HEK293 (cell line): ENCODE measurements at regions not wholly inside any gene's neighbourhood (a gene's known extent, or its start where the extent isn't known, plus 50 kb on each side); places are given as distances from the start of the nearest gene placed in this dataset.

Source experiments
- CTCF ChIA-PET: fragments of 350-600 bp; formaldehyde crosslinking; extraction: SDS; loops from one replicate; lab custom pipeline; 2021; ENCODE audit warnings: antibody characterized with exemption; lab: Yijun Ruan, JAX
- POLR2A ChIA-PET: fragments of 300-600 bp; formaldehyde crosslinking; extraction: SDS; loops from one replicate; lab custom pipeline; 2020; ENCODE audit warnings: antibody characterized with exemption, inconsistent platforms; lab: Yijun Ruan, JAX
- H3K27ac ChIP-seq: fragments of 200-500 bp; sonication (Bioruptor generic); 2 replicates; pipeline ENCODE4 v1.5.1; 2014; ENCODE audit warnings: low read depth, low read length, control low read depth, inconsistent platforms; ENCODE audit errors: extremely low read depth
- H3K36me3 ChIP-seq, 2 experiments: fragments of 200-500 bp in 1 of 2; sonication (Bioruptor generic) in 1 of 2; 1 replicate in 1 of 2; 2 replicates in 1 of 2; pipeline ENCODE4 v1.5.1; 2014 to 2017; ENCODE audit warnings: inconsistent platforms in 2 of 2, low read length in 2 of 2; ENCODE audit not compliant: control insufficient read depth in 2 of 2, insufficient read depth in 1 of 2
- H3K4me1 ChIP-seq: fragments of 200-500 bp; sonication (Bioruptor generic); 2 replicates; pipeline ENCODE4 v1.5.1; 2014; ENCODE audit warnings: mild to moderate bottlenecking, low read length, inconsistent platforms; ENCODE audit not compliant: control insufficient read depth, insufficient read depth
- H3K4me3 ChIP-seq: 2 replicates; pipeline ENCODE4 v1.5.1; 2011; ENCODE audit warnings: low read depth, mild to moderate bottlenecking, control low read depth, low read length, moderate library complexity
- H3K9me3 ChIP-seq: fragments of 200-500 bp; sonication (Bioruptor generic); 2 replicates; pipeline ENCODE4 v1.5.1; 2014; ENCODE audit warnings: low read depth, low read length, inconsistent platforms; ENCODE audit not compliant: control insufficient read depth, insufficient read depth
- BCL11A ChIP-seq: fragments of 450-650 bp; formaldehyde crosslinking; IDR thresholded peaks from 2 replicates; pipeline ENCODE4 v1.5.1; 2016; ENCODE audit warnings: low read depth, missing biosample characterization, missing genetic modification characterization
- GFI1B ChIP-seq: fragments of 450-650 bp; formaldehyde crosslinking; IDR thresholded peaks from 2 replicates; pipeline ENCODE4 v1.5.1; 2016; ENCODE audit warnings: missing biosample characterization, missing genetic modification characterization
- GLI2 ChIP-seq: fragments of 450-650 bp; formaldehyde crosslinking; IDR thresholded peaks from 2 replicates; pipeline ENCODE4; 2017; ENCODE audit warnings: missing biosample characterization, missing genetic modification characterization, low read depth, borderline replicate concordance
- KLF1 ChIP-seq: fragments of 450-650 bp; formaldehyde crosslinking; IDR thresholded peaks from 2 replicates; pipeline ENCODE4 v1.5.1; 2016; ENCODE audit warnings: missing biosample characterization, missing genetic modification characterization
- KLF9 ChIP-seq: fragments of 450-650 bp; formaldehyde crosslinking; IDR thresholded peaks from 2 replicates; pipeline ENCODE4 v1.5.1; 2016; ENCODE audit warnings: missing biosample characterization, missing genetic modification characterization, low read depth
- WT1 ChIP-seq: fragments of 450-650 bp; formaldehyde crosslinking; IDR thresholded peaks from 2 replicates; pipeline ENCODE4 v1.5.1; 2016; ENCODE audit warnings: missing biosample characterization, missing genetic modification characterization
- YY2 ChIP-seq: fragments of 450-650 bp; formaldehyde crosslinking; IDR thresholded peaks from 2 replicates; pipeline ENCODE4 v1.5.1; 2016; ENCODE audit warnings: missing biosample characterization, missing genetic modification characterization
- ZBTB8A ChIP-seq: fragments of 450-650 bp; formaldehyde crosslinking; IDR thresholded peaks from 2 replicates; pipeline ENCODE4 v1.5.1; 2016; ENCODE audit warnings: missing biosample characterization, missing genetic modification characterization
- ZFP37 ChIP-seq: fragments of 450-650 bp; formaldehyde crosslinking; IDR thresholded peaks from 2 replicates; pipeline ENCODE4 v1.5.1; 2016; ENCODE audit warnings: missing biosample characterization, missing genetic modification characterization
- ZNF112 ChIP-seq: fragments of 450-650 bp; formaldehyde crosslinking; IDR thresholded peaks from 2 replicates; pipeline ENCODE4 v1.5.0; 2017; ENCODE audit warnings: missing biosample characterization, missing genetic modification characterization
- ZNF174 ChIP-seq: fragments of 450-650 bp; formaldehyde crosslinking; IDR thresholded peaks from 2 replicates; pipeline ENCODE4 v1.5.0; 2017; ENCODE audit warnings: missing biosample characterization, mild to moderate bottlenecking, missing genetic modification characterization
- ZNF184 ChIP-seq: fragments of 450-650 bp; IDR thresholded peaks from 2 replicates; pipeline ENCODE4 v1.5.1; 2018; ENCODE audit warnings: missing biosample characterization, mild to moderate bottlenecking, missing genetic modification characterization
- ZNF350 ChIP-seq: fragments of 450-650 bp; formaldehyde crosslinking; IDR thresholded peaks from 2 replicates; pipeline ENCODE4 v1.5.0; 2017; ENCODE audit warnings: missing biosample characterization, mild to moderate bottlenecking, missing genetic modification characterization
- ZNF354C ChIP-seq: fragments of 450-650 bp; formaldehyde crosslinking; IDR thresholded peaks from 2 replicates; pipeline ENCODE4 v1.5.1; 2016; ENCODE audit warnings: missing biosample characterization, missing genetic modification characterization, low read depth, borderline replicate concordance
- ZNF561 ChIP-seq: fragments of 450-650 bp; IDR thresholded peaks from 2 replicates; pipeline ENCODE4 v1.5.1; 2018; ENCODE audit warnings: missing biosample characterization, missing genetic modification characterization, borderline replicate concordance
- ZNF585B ChIP-seq: fragments of 450-650 bp; formaldehyde crosslinking; IDR thresholded peaks from 2 replicates; pipeline ENCODE4 v1.5.1; 2016; ENCODE audit warnings: missing biosample characterization, missing genetic modification characterization
- ZNF626 ChIP-seq: fragments of 450-650 bp; sonication (Bioruptor Pico); formaldehyde crosslinking; IDR thresholded peaks from 2 replicates; pipeline ENCODE4 v1.5.1; 2018; ENCODE audit warnings: missing biosample characterization, missing genetic modification characterization, inconsistent platforms
- ZNF830 ChIP-seq: fragments of 450-650 bp; IDR thresholded peaks from 2 replicates; pipeline ENCODE4 v1.5.0; 2018; ENCODE audit warnings: missing biosample characterization, missing genetic modification characterization, low read depth, mild to moderate bottlenecking, moderate library complexity
- TF ChIP-seq, protein P1 (sequence below): fragments of 450-650 bp; formaldehyde crosslinking; conservative IDR thresholded peaks from 2 replicates; pipeline ENCODE4 v1.5.1; 2016; ENCODE audit warnings: low read depth, missing biosample characterization, missing genetic modification characterization
- TF ChIP-seq, protein P2 (sequence below): fragments of 450-650 bp; formaldehyde crosslinking; IDR thresholded peaks from 2 replicates; pipeline ENCODE4 v1.5.1; 2016; ENCODE audit warnings: missing biosample characterization, missing genetic modification characterization
- TF ChIP-seq, protein P3 (sequence below): fragments of 450-650 bp; formaldehyde crosslinking; IDR thresholded peaks from 2 replicates; pipeline ENCODE4 v1.5.1; 2016; ENCODE audit warnings: missing biosample characterization, missing genetic modification characterization
- TF ChIP-seq, protein P4 (sequence below): fragments of 450-650 bp; formaldehyde crosslinking; IDR thresholded peaks from 2 replicates; pipeline ENCODE4 v1.5.1; 2017; ENCODE audit warnings: missing biosample characterization, missing genetic modification characterization
- TF ChIP-seq, protein P5 (sequence below): fragments of 450-650 bp; formaldehyde crosslinking; IDR thresholded peaks from 2 replicates; pipeline ENCODE4 v1.5.1; 2016; ENCODE audit warnings: missing biosample characterization, missing genetic modification characterization, low read depth
- TF ChIP-seq, protein P6 (sequence below): fragments of 450-650 bp; formaldehyde crosslinking; IDR thresholded peaks from 2 replicates; pipeline ENCODE4 v1.5.1; 2017; ENCODE audit warnings: missing biosample characterization, missing genetic modification characterization

DNA sequence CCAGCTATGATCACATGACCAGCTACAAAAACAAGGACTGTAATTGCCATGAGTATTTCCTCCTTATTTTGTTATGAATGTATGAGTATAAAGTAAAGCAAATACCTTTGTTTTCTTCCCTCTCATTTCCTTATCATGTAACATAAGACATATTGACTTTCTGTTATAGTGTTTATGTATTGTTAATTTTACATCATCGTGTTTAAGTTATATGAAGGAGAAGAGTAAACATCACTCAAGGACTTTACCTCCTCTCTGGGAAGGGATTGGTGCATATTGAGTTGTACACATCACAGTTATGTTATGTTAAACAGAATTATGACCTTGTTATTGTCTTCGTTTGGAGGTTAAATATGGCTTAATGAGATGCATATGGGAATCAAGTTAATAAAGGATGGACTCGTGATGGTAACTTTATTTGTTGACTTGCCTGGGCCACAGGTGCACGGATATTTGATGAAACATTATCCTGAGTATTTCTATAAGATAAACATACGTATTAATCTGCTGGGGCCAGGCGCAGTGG is 57.3 kb upstream of the CNKSR3 start:
- Histone ChIP-seq H3K27ac (no peak overlapping the region), H3K36me3 (no peaks in the 10 kb centered on the region), H3K9me3 (no peaks in the 10 kb centered on the region), H3K4me1 (peaks cover 6% of the 10 kb centered on the region; the same call in 1 of the 2 replicates), H3K4me3 (no peak overlapping the region)
- ChIA-PET POLR2A (no interaction called here), CTCF (interaction anchor here (0.6 to 0.7 kb wide), 2 partner anchors 761 to 1314 kb away, joined by 3 to 4 read pairs; no protein-coding TSS in a partner anchor)
- TF ChIP-seq ZNF830 (tag by site-specific recombination) (no peak), KLF1 (tag by site-specific recombination) (no peak), ZBTB8A (no peak), BCL11A (tag by site-specific recombination) (no peak), ZNF174 (tag by site-specific recombination) (peak; percentile 65; the same call in 1 of the 2 replicates), KLF9 (tag by site-specific recombination) (no peak), ZFP37 (no peak), ZNF350 (tag by site-specific recombination) (peak; percentile 67), YY2 (tag by site-specific recombination) (0 out of 2 replicates have a peak, but pooled peaks have one; percentile 18), ZNF112 (tag by site-specific recombination) (0 out of 2 replicates have a peak, but pooled peaks have one; percentile 25), GFI1B (no peak), ZNF561 (tag by site-specific recombination) (no peak), GLI2 (tag by site-specific recombination) (0 out of 2 replicates have a peak, but pooled peaks have one; percentile 29), ZNF585B (tag by site-specific recombination) (no peak), WT1 (tag by site-specific recombination) (peak; percentile 40; the same call in 1 of the 2 replicates), ZNF626 (tag by site-specific recombination) (no peak), ZNF184 (tag by site-specific recombination) (no peak), ZNF354C (tag by site-specific recombination) (no peak)
- TF ChIP-seq, protein P1, sequence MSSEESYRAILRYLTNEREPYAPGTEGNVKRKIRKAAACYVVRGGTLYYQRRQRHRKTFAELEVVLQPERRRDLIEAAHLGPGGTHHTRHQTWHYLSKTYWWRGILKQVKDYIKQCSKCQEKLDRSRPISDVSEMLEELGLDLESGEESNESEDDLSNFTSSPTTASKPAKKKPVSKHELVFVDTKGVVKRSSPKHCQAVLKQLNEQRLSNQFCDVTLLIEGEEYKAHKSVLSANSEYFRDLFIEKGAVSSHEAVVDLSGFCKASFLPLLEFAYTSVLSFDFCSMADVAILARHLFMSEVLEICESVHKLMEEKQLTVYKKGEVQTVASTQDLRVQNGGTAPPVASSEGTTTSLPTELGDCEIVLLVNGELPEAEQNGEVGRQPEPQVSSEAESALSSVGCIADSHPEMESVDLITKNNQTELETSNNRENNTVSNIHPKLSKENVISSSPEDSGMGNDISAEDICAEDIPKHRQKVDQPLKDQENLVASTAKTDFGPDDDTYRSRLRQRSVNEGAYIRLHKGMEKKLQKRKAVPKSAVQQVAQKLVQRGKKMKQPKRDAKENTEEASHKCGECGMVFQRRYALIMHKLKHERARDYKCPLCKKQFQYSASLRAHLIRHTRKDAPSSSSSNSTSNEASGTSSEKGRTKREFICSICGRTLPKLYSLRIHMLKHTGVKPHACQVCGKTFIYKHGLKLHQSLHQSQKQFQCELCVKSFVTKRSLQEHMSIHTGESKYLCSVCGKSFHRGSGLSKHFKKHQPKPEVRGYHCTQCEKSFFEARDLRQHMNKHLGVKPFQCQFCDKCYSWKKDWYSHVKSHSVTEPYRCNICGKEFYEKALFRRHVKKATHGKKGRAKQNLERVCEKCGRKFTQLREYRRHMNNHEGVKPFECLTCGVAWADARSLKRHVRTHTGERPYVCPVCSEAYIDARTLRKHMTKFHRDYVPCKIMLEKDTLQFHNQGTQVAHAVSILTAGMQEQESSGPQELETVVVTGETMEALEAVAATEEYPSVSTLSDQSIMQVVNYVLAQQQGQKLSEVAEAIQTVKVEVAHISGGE: no peak
- TF ChIP-seq, protein P2, sequence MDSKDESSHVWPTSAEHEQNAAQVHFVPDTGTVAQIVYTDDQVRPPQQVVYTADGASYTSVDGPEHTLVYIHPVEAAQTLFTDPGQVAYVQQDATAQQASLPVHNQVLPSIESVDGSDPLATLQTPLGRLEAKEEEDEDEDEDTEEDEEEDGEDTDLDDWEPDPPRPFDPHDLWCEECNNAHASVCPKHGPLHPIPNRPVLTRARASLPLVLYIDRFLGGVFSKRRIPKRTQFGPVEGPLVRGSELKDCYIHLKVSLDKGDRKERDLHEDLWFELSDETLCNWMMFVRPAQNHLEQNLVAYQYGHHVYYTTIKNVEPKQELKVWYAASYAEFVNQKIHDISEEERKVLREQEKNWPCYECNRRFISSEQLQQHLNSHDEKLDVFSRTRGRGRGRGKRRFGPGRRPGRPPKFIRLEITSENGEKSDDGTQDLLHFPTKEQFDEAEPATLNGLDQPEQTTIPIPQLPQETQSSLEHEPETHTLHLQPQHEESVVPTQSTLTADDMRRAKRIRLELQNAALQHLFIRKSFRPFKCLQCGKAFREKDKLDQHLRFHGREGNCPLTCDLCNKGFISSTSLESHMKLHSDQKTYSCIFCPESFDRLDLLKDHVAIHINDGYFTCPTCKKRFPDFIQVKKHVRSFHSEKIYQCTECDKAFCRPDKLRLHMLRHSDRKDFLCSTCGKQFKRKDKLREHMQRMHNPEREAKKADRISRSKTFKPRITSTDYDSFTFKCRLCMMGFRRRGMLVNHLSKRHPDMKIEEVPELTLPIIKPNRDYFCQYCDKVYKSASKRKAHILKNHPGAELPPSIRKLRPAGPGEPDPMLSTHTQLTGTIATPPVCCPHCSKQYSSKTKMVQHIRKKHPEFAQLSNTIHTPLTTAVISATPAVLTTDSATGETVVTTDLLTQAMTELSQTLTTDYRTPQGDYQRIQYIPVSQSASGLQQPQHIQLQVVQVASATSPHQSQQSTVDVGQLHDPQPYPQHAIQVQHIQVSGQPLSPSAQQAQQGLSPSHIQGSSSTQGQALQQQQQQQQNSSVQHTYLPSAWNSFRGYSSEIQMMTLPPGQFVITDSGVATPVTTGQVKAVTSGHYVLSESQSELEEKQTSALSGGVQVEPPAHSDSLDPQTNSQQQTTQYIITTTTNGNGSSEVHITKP (tag by site-specific recombination): no peak
- TF ChIP-seq, protein P3, sequence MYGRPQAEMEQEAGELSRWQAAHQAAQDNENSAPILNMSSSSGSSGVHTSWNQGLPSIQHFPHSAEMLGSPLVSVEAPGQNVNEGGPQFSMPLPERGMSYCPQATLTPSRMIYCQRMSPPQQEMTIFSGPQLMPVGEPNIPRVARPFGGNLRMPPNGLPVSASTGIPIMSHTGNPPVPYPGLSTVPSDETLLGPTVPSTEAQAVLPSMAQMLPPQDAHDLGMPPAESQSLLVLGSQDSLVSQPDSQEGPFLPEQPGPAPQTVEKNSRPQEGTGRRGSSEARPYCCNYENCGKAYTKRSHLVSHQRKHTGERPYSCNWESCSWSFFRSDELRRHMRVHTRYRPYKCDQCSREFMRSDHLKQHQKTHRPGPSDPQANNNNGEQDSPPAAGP: no peak
- TF ChIP-seq, protein P4, sequence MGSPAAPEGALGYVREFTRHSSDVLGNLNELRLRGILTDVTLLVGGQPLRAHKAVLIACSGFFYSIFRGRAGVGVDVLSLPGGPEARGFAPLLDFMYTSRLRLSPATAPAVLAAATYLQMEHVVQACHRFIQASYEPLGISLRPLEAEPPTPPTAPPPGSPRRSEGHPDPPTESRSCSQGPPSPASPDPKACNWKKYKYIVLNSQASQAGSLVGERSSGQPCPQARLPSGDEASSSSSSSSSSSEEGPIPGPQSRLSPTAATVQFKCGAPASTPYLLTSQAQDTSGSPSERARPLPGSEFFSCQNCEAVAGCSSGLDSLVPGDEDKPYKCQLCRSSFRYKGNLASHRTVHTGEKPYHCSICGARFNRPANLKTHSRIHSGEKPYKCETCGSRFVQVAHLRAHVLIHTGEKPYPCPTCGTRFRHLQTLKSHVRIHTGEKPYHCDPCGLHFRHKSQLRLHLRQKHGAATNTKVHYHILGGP (tag by site-specific recombination): peak; percentile 68; the same call in 1 of the 2 replicates
- TF ChIP-seq, protein P5, sequence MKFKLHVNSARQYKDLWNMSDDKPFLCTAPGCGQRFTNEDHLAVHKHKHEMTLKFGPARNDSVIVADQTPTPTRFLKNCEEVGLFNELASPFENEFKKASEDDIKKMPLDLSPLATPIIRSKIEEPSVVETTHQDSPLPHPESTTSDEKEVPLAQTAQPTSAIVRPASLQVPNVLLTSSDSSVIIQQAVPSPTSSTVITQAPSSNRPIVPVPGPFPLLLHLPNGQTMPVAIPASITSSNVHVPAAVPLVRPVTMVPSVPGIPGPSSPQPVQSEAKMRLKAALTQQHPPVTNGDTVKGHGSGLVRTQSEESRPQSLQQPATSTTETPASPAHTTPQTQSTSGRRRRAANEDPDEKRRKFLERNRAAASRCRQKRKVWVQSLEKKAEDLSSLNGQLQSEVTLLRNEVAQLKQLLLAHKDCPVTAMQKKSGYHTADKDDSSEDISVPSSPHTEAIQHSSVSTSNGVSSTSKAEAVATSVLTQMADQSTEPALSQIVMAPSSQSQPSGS (tag by site-specific recombination): peak; percentile 64; the same call in 1 of the 2 replicates
- TF ChIP-seq, protein P6, sequence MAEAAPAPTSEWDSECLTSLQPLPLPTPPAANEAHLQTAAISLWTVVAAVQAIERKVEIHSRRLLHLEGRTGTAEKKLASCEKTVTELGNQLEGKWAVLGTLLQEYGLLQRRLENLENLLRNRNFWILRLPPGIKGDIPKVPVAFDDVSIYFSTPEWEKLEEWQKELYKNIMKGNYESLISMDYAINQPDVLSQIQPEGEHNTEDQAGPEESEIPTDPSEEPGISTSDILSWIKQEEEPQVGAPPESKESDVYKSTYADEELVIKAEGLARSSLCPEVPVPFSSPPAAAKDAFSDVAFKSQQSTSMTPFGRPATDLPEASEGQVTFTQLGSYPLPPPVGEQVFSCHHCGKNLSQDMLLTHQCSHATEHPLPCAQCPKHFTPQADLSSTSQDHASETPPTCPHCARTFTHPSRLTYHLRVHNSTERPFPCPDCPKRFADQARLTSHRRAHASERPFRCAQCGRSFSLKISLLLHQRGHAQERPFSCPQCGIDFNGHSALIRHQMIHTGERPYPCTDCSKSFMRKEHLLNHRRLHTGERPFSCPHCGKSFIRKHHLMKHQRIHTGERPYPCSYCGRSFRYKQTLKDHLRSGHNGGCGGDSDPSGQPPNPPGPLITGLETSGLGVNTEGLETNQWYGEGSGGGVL (tag by site-specific recombination): 0 out of 2 replicates have a peak, but pooled peaks have one; percentile 8
